ENCODE measurements at regions not wholly inside any gene's neighbourhood (a gene's known extent, or its start where the extent isn't known, plus 50 kb on each side); places are given as distances from the start of the nearest gene placed in this dataset.

- Histone ChIP-seq H3K27ac (ENCODE audit: low read depth, low read length, poor library complexity, severe bottlenecking) (no peak overlapping the region), H3K4me3 (ENCODE audit: low read depth, low read length, poor library complexity, severe bottlenecking) (no peak overlapping the region), H3K9me3 (ENCODE audit: low read depth, low read length, poor library complexity, severe bottlenecking) (no peaks in the 10 kb centered on the region), H3K4me1 (ENCODE audit: insufficient read depth, low read length, poor library complexity, severe bottlenecking) (no peaks in the 10 kb centered on the region), H3K27me3 (replicated peaks; ENCODE audit: insufficient read depth, low read depth, low read length, poor library complexity) (no peaks in the 10 kb centered on the region), H3K36me3 (ENCODE audit: insufficient read depth, low read length, poor library complexity, severe bottlenecking) (no peaks in the 10 kb centered on the region)
- DNase-seq (ENCODE audit: low spot score) = no peak
- intact Hi-C loops (cut with micrococcal nuclease; ENCODE audit: unreplicated experiment) = no loop called here
- POLR2A ChIA-PET (ENCODE audit: low non-redundant PET) = no interaction called here
- TF ChIP-seq EZH2 (IDR thresholded peaks at IDR 0.05; ENCODE audit: borderline replicate concordance, low read depth, low read length, poor library complexity, severe bottlenecking) = no peak
- TF ChIP-seq, protein P1, sequence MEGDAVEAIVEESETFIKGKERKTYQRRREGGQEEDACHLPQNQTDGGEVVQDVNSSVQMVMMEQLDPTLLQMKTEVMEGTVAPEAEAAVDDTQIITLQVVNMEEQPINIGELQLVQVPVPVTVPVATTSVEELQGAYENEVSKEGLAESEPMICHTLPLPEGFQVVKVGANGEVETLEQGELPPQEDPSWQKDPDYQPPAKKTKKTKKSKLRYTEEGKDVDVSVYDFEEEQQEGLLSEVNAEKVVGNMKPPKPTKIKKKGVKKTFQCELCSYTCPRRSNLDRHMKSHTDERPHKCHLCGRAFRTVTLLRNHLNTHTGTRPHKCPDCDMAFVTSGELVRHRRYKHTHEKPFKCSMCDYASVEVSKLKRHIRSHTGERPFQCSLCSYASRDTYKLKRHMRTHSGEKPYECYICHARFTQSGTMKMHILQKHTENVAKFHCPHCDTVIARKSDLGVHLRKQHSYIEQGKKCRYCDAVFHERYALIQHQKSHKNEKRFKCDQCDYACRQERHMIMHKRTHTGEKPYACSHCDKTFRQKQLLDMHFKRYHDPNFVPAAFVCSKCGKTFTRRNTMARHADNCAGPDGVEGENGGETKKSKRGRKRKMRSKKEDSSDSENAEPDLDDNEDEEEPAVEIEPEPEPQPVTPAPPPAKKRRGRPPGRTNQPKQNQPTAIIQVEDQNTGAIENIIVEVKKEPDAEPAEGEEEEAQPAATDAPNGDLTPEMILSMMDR (conservative IDR thresholded peaks at IDR 0.05; ENCODE audit: low read depth, low read length) = no peak
- BruUV-seq (replicated peaks) = no TSS peak
- CTCF ChIA-PET = no interaction called here
Measured at GRCh38 chr14:96631030-96631429, 128.8 kb downstream of the PAPOLA start.

GRCh38 chr14:96631621-96632362, 129.6 kb downstream of the PAPOLA start:
- no peak overlapping the region for H3K4me3 ChIP-seq (ENCODE audit: low read depth, low read length, poor library complexity, severe bottlenecking)
- H3K36me3 ChIP-seq (ENCODE audit: insufficient read depth, low read length, poor library complexity, severe bottlenecking) = no peaks in the 10 kb centered on the region
- CTCF ChIA-PET = no interaction called here
- no peak overlapping the region for H3K27ac ChIP-seq (ENCODE audit: low read depth, low read length, poor library complexity, severe bottlenecking)
- intact Hi-C loops (cut with micrococcal nuclease; ENCODE audit: unreplicated experiment) = no loop called here
- POLR2A ChIA-PET (ENCODE audit: low non-redundant PET) = no interaction called here
- H3K27me3 ChIP-seq (replicated peaks; ENCODE audit: insufficient read depth, low read depth, low read length, poor library complexity) = no peaks in the 10 kb centered on the region
- no peaks in the 10 kb centered on the region for H3K9me3 ChIP-seq (ENCODE audit: low read depth, low read length, poor library complexity, severe bottlenecking)
- no peak for TF ChIP-seq EZH2 (IDR thresholded peaks at IDR 0.05; ENCODE audit: borderline replicate concordance, low read depth, low read length, poor library complexity, severe bottlenecking)
- TF ChIP-seq, protein P1 (conservative IDR thresholded peaks at IDR 0.05; ENCODE audit: low read depth, low read length) = no peak
- DNase-seq (ENCODE audit: low spot score) = no peak
- H3K4me1 ChIP-seq (ENCODE audit: insufficient read depth, low read length, poor library complexity, severe bottlenecking) = no peaks in the 10 kb centered on the region
- no TSS peak for BruUV-seq (replicated peaks)

- intact Hi-C loops (cut with micrococcal nuclease; ENCODE audit: unreplicated experiment) = no loop called here
- POLR2A ChIA-PET (ENCODE audit: low non-redundant PET) = no interaction called here
- Histone ChIP-seq H3K4me1 (ENCODE audit: insufficient read depth, low read length, poor library complexity, severe bottlenecking) (no peaks in the 10 kb centered on the region), H3K4me3 (ENCODE audit: low read depth, low read length, poor library complexity, severe bottlenecking) (no peak overlapping the region), H3K27ac (ENCODE audit: low read depth, low read length, poor library complexity, severe bottlenecking) (no peak overlapping the region), H3K36me3 (ENCODE audit: insufficient read depth, low read length, poor library complexity, severe bottlenecking) (no peaks in the 10 kb centered on the region), H3K27me3 (replicated peaks; ENCODE audit: insufficient read depth, low read depth, low read length, poor library complexity) (no peaks in the 10 kb centered on the region), H3K9me3 (ENCODE audit: low read depth, low read length, poor library complexity, severe bottlenecking) (no peaks in the 10 kb centered on the region)
- CTCF ChIA-PET = no interaction called here
- no peak for DNase-seq (ENCODE audit: low spot score)
- BruUV-seq (replicated peaks) = no TSS peak
- TF ChIP-seq EZH2 (IDR thresholded peaks at IDR 0.05; ENCODE audit: borderline replicate concordance, low read depth, low read length, poor library complexity, severe bottlenecking) = no peak
- TF ChIP-seq, protein P1 (conservative IDR thresholded peaks at IDR 0.05; ENCODE audit: low read depth, low read length) = no peak
Measured at GRCh38 chr14:96632363-96632758, 130.2 kb downstream of the PAPOLA start.
